ENCODE measurements at regions not wholly inside any gene's neighbourhood (a gene's known extent, or its start where the extent isn't known, plus 50 kb on each side); places are given as distances from the start of the nearest gene placed in this dataset.

DNA sequence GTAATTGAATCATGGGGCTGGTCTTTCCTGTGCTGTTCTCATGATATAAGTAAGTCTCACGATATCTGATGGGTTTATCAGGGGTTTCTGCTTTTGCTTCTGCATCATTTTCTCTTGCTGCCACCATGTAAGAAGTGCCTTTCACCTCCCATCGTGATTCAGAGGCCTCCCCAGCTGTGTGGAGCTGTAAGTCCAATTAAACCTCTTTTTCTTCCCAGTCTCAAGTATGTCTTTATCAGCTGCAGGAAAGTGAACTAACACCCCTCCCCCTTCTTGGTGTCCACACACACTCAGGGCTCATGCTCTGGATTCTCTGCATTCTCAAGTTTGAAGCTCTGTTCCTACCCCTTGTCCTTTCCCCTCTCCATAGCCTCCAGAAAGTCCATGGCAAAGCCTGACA is 107.1 kb downstream of the THBS2 start:
- Histone ChIP-seq H3K4me1 (replicated peaks) (no peaks in the 10 kb centered on the region), H3K9me3 (no peaks in the 10 kb centered on the region), H3K27ac (no peak overlapping the region), H3K36me3 (no peaks in the 10 kb centered on the region), H3K4me3 (no peak overlapping the region), H3K27me3 (replicated peaks; ENCODE audit: insufficient read depth) (no peaks in the 10 kb centered on the region)
- intact Hi-C loops (cut with DNase I) = no loop called here
- 81% methylated on average over 2 of the region's 2 CpGs for WGBS
- no peak for DNase-seq (ENCODE audit: low spot score)
- TF ChIP-seq POLR2A (IDR thresholded peaks at IDR 0.05) (no peak), POLR2AphosphoS5 (IDR thresholded peaks at IDR 0.05) (no peak)
- TF ChIP-seq, protein P1, sequence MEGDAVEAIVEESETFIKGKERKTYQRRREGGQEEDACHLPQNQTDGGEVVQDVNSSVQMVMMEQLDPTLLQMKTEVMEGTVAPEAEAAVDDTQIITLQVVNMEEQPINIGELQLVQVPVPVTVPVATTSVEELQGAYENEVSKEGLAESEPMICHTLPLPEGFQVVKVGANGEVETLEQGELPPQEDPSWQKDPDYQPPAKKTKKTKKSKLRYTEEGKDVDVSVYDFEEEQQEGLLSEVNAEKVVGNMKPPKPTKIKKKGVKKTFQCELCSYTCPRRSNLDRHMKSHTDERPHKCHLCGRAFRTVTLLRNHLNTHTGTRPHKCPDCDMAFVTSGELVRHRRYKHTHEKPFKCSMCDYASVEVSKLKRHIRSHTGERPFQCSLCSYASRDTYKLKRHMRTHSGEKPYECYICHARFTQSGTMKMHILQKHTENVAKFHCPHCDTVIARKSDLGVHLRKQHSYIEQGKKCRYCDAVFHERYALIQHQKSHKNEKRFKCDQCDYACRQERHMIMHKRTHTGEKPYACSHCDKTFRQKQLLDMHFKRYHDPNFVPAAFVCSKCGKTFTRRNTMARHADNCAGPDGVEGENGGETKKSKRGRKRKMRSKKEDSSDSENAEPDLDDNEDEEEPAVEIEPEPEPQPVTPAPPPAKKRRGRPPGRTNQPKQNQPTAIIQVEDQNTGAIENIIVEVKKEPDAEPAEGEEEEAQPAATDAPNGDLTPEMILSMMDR (IDR thresholded peaks at IDR 0.05) = no peak

DNA sequence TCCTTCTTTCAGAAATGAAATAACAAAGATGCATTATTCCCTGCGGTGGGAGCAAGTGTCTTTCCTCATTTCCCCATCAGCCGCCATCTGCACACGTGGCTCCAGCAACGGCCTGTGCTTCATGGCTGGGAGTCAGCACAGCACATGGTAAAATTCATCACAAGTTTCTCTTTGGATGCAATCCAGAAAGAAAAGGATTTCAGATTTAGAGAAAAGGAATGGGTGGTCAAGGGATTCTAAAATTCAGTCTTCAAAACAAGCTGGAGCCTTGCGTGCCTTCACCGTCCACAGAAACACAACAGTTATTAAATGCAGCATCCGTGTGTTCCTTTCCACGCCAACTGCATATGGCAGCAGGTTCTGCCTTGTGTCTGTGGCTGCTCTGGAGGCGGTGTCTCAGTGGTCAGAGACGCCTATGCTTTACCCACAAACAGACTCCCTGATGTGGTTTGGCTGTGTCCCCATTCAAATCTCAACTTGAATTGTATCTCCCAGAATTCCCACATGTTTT is 107.6 kb downstream of the THBS2 start:
- 76% methylated on average over 10 of the region's 10 CpGs for WGBS
- intact Hi-C loops (cut with DNase I) = no loop called here
- Histone ChIP-seq H3K4me3 (no peak overlapping the region), H3K4me1 (replicated peaks) (no peaks in the 10 kb centered on the region), H3K36me3 (no peaks in the 10 kb centered on the region), H3K27ac (no peak overlapping the region), H3K27me3 (replicated peaks; ENCODE audit: insufficient read depth) (no peaks in the 10 kb centered on the region), H3K9me3 (no peaks in the 10 kb centered on the region)
- DNase-seq (ENCODE audit: low spot score) = no peak
- no peak for TF ChIP-seq POLR2AphosphoS5 (IDR thresholded peaks at IDR 0.05)
- TF ChIP-seq POLR2A (IDR thresholded peaks at IDR 0.05) = no peak
- TF ChIP-seq, protein P1 (IDR thresholded peaks at IDR 0.05) = no peak

DNA sequence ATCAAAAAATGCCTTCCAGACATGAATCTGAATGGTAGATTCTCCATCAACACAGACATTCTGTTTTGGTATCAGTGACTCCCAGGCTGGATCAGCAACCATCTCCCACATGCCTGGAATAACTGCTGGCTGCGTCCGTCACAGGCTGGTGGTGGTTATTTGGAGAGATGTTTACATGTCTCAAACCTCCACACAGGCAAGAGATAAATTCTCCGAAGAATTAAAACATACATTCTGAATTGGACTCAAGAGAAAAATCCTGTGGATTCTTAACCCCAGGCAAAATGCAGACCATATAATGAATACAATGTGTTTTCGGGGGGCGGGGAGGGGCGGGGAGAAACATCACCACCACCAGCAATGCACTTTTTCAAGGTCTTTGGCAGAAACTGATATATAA is 108.2 kb downstream of the THBS2 start:
- Histone ChIP-seq H3K27me3 (replicated peaks; ENCODE audit: insufficient read depth) (no peaks in the 10 kb centered on the region), H3K9me3 (no peaks in the 10 kb centered on the region), H3K4me3 (no peak overlapping the region), H3K4me1 (replicated peaks) (no peaks in the 10 kb centered on the region), H3K27ac (no peak overlapping the region), H3K36me3 (no peaks in the 10 kb centered on the region)
- no peak for TF ChIP-seq POLR2A (IDR thresholded peaks at IDR 0.05)
- TF ChIP-seq POLR2AphosphoS5 (IDR thresholded peaks at IDR 0.05) = no peak
- TF ChIP-seq, protein P1 (IDR thresholded peaks at IDR 0.05) = no peak
- 85% methylated on average over 6 of the region's 6 CpGs for WGBS
- DNase-seq (ENCODE audit: low spot score) = no peak
- intact Hi-C loops (cut with DNase I) = no loop called here

DNA sequence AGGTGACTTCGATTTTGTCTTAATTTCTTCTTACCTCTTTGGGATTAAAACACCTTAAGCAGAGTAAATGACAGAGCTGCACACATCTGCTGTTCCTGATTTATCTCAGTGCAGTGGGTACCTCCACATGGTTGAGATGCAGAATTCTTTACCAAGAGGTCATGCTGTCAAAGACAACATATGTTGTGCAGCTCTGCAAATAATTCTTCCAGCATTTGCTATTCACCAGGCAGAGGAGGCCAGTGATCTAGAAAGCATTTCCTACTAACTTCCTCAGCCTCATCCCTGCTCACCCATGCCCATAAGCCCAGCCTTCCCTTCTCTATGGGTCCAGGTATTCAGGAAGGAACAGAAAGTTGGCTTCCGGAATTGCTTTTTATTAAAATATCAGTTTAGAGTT is 109.3 kb downstream of the THBS2 start:
- no peak overlapping the region for H3K27ac ChIP-seq
- no peak for TF ChIP-seq POLR2AphosphoS5 (IDR thresholded peaks at IDR 0.05)
- TF ChIP-seq POLR2A (IDR thresholded peaks at IDR 0.05) = no peak
- TF ChIP-seq, protein P1 (IDR thresholded peaks at IDR 0.05) = no peak
- 86% methylated on average over 2 of the region's 2 CpGs for WGBS

GRCh38 chr6:169142538-169142844 is 111.2 kb downstream of the THBS2 start:
- Histone ChIP-seq H3K4me3 (no peak overlapping the region), H3K27me3 (replicated peaks; ENCODE audit: insufficient read depth) (no peaks in the 10 kb centered on the region), H3K27ac (no peak overlapping the region), H3K36me3 (no peaks in the 10 kb centered on the region), H3K9me3 (no peaks in the 10 kb centered on the region), H3K4me1 (replicated peaks) (no peaks in the 10 kb centered on the region)
- WGBS = 79% methylated on average over 8 of the region's 8 CpGs
- DNase-seq (ENCODE audit: low spot score) = no peak
- intact Hi-C loops (cut with DNase I) = no loop called here
- TF ChIP-seq POLR2AphosphoS5 (IDR thresholded peaks at IDR 0.05) (no peak), POLR2A (IDR thresholded peaks at IDR 0.05) (no peak)
- TF ChIP-seq, protein P1 (IDR thresholded peaks at IDR 0.05) = no peak

More for the DNA sequence above, 109.3 kb downstream of the THBS2 start:
- H3K9me3 ChIP-seq = no peaks in the 10 kb centered on the region
- H3K36me3 ChIP-seq = no peaks in the 10 kb centered on the region
- H3K4me3 ChIP-seq = no peak overlapping the region
- no peaks in the 10 kb centered on the region for H3K4me1 ChIP-seq (replicated peaks)
- no peak for DNase-seq (ENCODE audit: low spot score)
- no peaks in the 10 kb centered on the region for H3K27me3 ChIP-seq (replicated peaks; ENCODE audit: insufficient read depth)
- intact Hi-C loops (cut with DNase I) = no loop called here
